ENCODE measurements at regions not wholly inside any gene's neighbourhood (a gene's known extent, or its start where the extent isn't known, plus 50 kb on each side); places are given as distances from the start of the nearest gene placed in this dataset.
"Not testable (repeated sequence)": the region's sequence is repeated elsewhere in the genome, so short reads cannot be mapped to it uniquely, and the experiment has no call there.

- H2AFZ ChIP-seq (ENCODE audit: low read depth, low read length); H3K9me2 ChIP-seq (ENCODE audit: insufficient read depth, low read length); H3F3A ChIP-seq (ENCODE audit: insufficient read depth, low read length, poor library complexity, severe bottlenecking); H3K36me3 ChIP-seq (ENCODE audit: insufficient read depth, low read length); H3K27ac ChIP-seq (ENCODE audit: low read length); H3K27me3 ChIP-seq (ENCODE audit: insufficient read depth, low read depth, low read length); H3K9me3 ChIP-seq (ENCODE audit: low read length); H3K4me2 ChIP-seq (ENCODE audit: low read length); H3K9ac ChIP-seq (ENCODE audit: low read length); H4K20me1 ChIP-seq (ENCODE audit: insufficient read depth); H3K79me2 ChIP-seq (replicated peaks; ENCODE audit: insufficient read depth, low read length); H3K4me3 ChIP-seq (ENCODE audit: low read length): not testable (repeated sequence)
Measured at GRCh38 chr2:89020566-89020965, 329.1 kb downstream of the RPIA start.

- H3K36me3 ChIP-seq (ENCODE audit: insufficient read depth, low read length); H3K79me2 ChIP-seq (replicated peaks; ENCODE audit: insufficient read depth, low read length); H3K27me3 ChIP-seq (ENCODE audit: insufficient read depth, low read depth, low read length); H3F3A ChIP-seq (ENCODE audit: insufficient read depth, low read length, poor library complexity, severe bottlenecking); H3K27ac ChIP-seq (ENCODE audit: low read length); H2AFZ ChIP-seq (ENCODE audit: low read depth, low read length); H3K9me2 ChIP-seq (ENCODE audit: insufficient read depth, low read length); H4K20me1 ChIP-seq (ENCODE audit: insufficient read depth); H3K4me3 ChIP-seq (ENCODE audit: low read length); H3K9ac ChIP-seq (ENCODE audit: low read length); H3K9me3 ChIP-seq (ENCODE audit: low read length); H3K4me2 ChIP-seq (ENCODE audit: low read length): not testable (repeated sequence)
Measured at GRCh38 chr2:89026296-89026695, 334.8 kb downstream of the RPIA start.

- H3K9me3 ChIP-seq (ENCODE audit: low read length): not testable (repeated sequence)
Measured at GRCh38 chr2:89027115-89027514, 335.6 kb downstream of the RPIA start.

GRCh38 chr2:89027536-89027935, 336.1 kb downstream of the RPIA start:
- not testable (repeated sequence) for H3K9ac ChIP-seq (ENCODE audit: low read length); H3K9me2 ChIP-seq (ENCODE audit: insufficient read depth, low read length); H3K9me3 ChIP-seq (ENCODE audit: low read length); H3K27me3 ChIP-seq (ENCODE audit: insufficient read depth, low read depth, low read length); H3F3A ChIP-seq (ENCODE audit: insufficient read depth, low read length, poor library complexity, severe bottlenecking); H2AFZ ChIP-seq (ENCODE audit: low read depth, low read length); H3K27ac ChIP-seq (ENCODE audit: low read length); H3K4me2 ChIP-seq (ENCODE audit: low read length); H3K4me3 ChIP-seq (ENCODE audit: low read length); H4K20me1 ChIP-seq (ENCODE audit: insufficient read depth); H3K79me2 ChIP-seq (replicated peaks; ENCODE audit: insufficient read depth, low read length); H3K36me3 ChIP-seq (ENCODE audit: insufficient read depth, low read length)

More at GRCh38 chr2:89027115-89027514, 335.6 kb downstream of the RPIA start:
- not testable (repeated sequence) for H2AFZ ChIP-seq (ENCODE audit: low read depth, low read length); H3K36me3 ChIP-seq (ENCODE audit: insufficient read depth, low read length); H3K27ac ChIP-seq (ENCODE audit: low read length); H3K9me2 ChIP-seq (ENCODE audit: insufficient read depth, low read length); H3F3A ChIP-seq (ENCODE audit: insufficient read depth, low read length, poor library complexity, severe bottlenecking); H4K20me1 ChIP-seq (ENCODE audit: insufficient read depth); H3K79me2 ChIP-seq (replicated peaks; ENCODE audit: insufficient read depth, low read length); H3K27me3 ChIP-seq (ENCODE audit: insufficient read depth, low read depth, low read length); H3K4me2 ChIP-seq (ENCODE audit: low read length); H3K9ac ChIP-seq (ENCODE audit: low read length); H3K4me3 ChIP-seq (ENCODE audit: low read length)

GRCh38 chr2:89029257-89029656, 337.8 kb downstream of the RPIA start:
- H3F3A ChIP-seq (ENCODE audit: insufficient read depth, low read length, poor library complexity, severe bottlenecking); H3K9me3 ChIP-seq (ENCODE audit: low read length); H3K9ac ChIP-seq (ENCODE audit: low read length); H3K27me3 ChIP-seq (ENCODE audit: insufficient read depth, low read depth, low read length); H4K20me1 ChIP-seq (ENCODE audit: insufficient read depth); H3K4me2 ChIP-seq (ENCODE audit: low read length); H3K79me2 ChIP-seq (replicated peaks; ENCODE audit: insufficient read depth, low read length); H3K27ac ChIP-seq (ENCODE audit: low read length); H3K36me3 ChIP-seq (ENCODE audit: insufficient read depth, low read length); H3K9me2 ChIP-seq (ENCODE audit: insufficient read depth, low read length); H2AFZ ChIP-seq (ENCODE audit: low read depth, low read length); H3K4me3 ChIP-seq (ENCODE audit: low read length): not testable (repeated sequence)
